SK-N-SH treated with all-trans-retinoic acid at 6 μM for 48 hours (cell line): ENCODE measurements at regions not wholly inside any gene's neighbourhood (a gene's known extent, or its start where the extent isn't known, plus 50 kb on each side); places are given as distances from the start of the nearest gene placed in this dataset.

Experiments
- ATAC-seq: fragments of 200-7000 bp; cut with Tn5 transposase; 3 replicates; pipeline ENCODE4 v1.9.1; 2020; ENCODE audit warnings: mild to moderate bottlenecking, moderate library complexity
- ARNTL ChIP-seq: fragments of 450-650 bp; formaldehyde crosslinking; IDR thresholded peaks from 2 replicates; pipeline ENCODE4 v1.5.0; 2020; ENCODE audit warnings: low read depth, mild to moderate bottlenecking, moderate library complexity, borderline replicate concordance
- BACH2 ChIP-seq: fragments of 250-450 bp; sonication (Bioruptor Pico); IDR thresholded peaks from 2 replicates; pipeline ENCODE4 v1.9.0; 2021; ENCODE audit warnings: mild to moderate bottlenecking, borderline replicate concordance
- ESRRG ChIP-seq: fragments of 250-450 bp; sonication (Bioruptor Pico); IDR thresholded peaks from 2 replicates; pipeline ENCODE4 v1.6.1; 2021; ENCODE audit warnings: mild to moderate bottlenecking
- GLIS3 ChIP-seq: fragments of 250-450 bp; sonication (Bioruptor Pico); IDR thresholded peaks from 2 replicates; pipeline ENCODE4 v1.5.0; 2020; ENCODE audit warnings: mild to moderate bottlenecking, moderate library complexity
- ISL1 ChIP-seq: fragments of 250-450 bp; sonication (Bioruptor Pico); IDR thresholded peaks from 2 replicates; pipeline ENCODE4 v2.1.2; 2022; ENCODE audit warnings: mild to moderate bottlenecking, moderate library complexity
- OSR1 ChIP-seq: fragments of 250-450 bp; sonication (Bioruptor Pico); IDR thresholded peaks from 2 replicates; pipeline ENCODE4 v1.8.0; 2022; ENCODE audit warnings: moderate library complexity, mild to moderate bottlenecking, inconsistent platforms
- PPARA ChIP-seq: fragments of 250-450 bp; sonication (Bioruptor Pico); IDR thresholded peaks from 2 replicates; pipeline ENCODE4 v1.5.0; 2020; ENCODE audit warnings: mild to moderate bottlenecking, borderline replicate concordance
- SNAI2 ChIP-seq: fragments of 250-450 bp; sonication (Bioruptor Pico); IDR thresholded peaks from 2 replicates; pipeline ENCODE4 v1.5.0; 2020; ENCODE audit warnings: mild to moderate bottlenecking, moderate library complexity
- TCF4 ChIP-seq: fragments of 250-450 bp; sonication (Bioruptor Pico); IDR thresholded peaks from 2 replicates; pipeline ENCODE4 v1.8.0; 2021; ENCODE audit warnings: mild to moderate bottlenecking, moderate library complexity, borderline replicate concordance
- ZC3H10 ChIP-seq: fragments of 250-450 bp; sonication (Bioruptor Pico); IDR thresholded peaks from 2 replicates; pipeline ENCODE4 v1.5.1; 2021; ENCODE audit warnings: mild to moderate bottlenecking, moderate library complexity
- ZFP3 ChIP-seq: fragments of 250-450 bp; sonication (Bioruptor Pico); IDR thresholded peaks from 2 replicates; pipeline ENCODE4 v1.5.0; 2020; ENCODE audit warnings: mild to moderate bottlenecking, moderate library complexity
- ZNF70 ChIP-seq: fragments of 450-650 bp; formaldehyde crosslinking; IDR thresholded peaks from 2 replicates; pipeline ENCODE4 v1.5.0; 2020; ENCODE audit warnings: mild to moderate bottlenecking, moderate library complexity
- TF ChIP-seq, protein P1 (sequence below): fragments of 250-450 bp; sonication (Bioruptor Pico); IDR thresholded peaks from 2 replicates; pipeline ENCODE4 v1.8.0; 2021; ENCODE audit warnings: low read depth, mild to moderate bottlenecking, moderate library complexity, borderline replicate concordance
- TF ChIP-seq, protein P2 (sequence below): fragments of 250-450 bp; sonication (Bioruptor Pico); IDR thresholded peaks from 2 replicates; pipeline ENCODE4 v1.8.0; 2020; ENCODE audit warnings: mild to moderate bottlenecking, moderate library complexity, borderline replicate concordance
- TF ChIP-seq, protein P3 (sequence below): fragments of 250-450 bp; sonication (Bioruptor Pico); IDR thresholded peaks from 2 replicates; pipeline ENCODE4 v1.5.1; 2020; ENCODE audit warnings: low read depth, mild to moderate bottlenecking, moderate library complexity
- TF ChIP-seq, protein P4 (sequence below): fragments of 250-450 bp; sonication (Bioruptor Pico); IDR thresholded peaks from 2 replicates; pipeline ENCODE4 v1.5.0; 2020; ENCODE audit warnings: mild to moderate bottlenecking, moderate library complexity
- TF ChIP-seq, protein P5 (sequence below): fragments of 250-450 bp; sonication (Bioruptor Pico); IDR thresholded peaks from 2 replicates; pipeline ENCODE4 v1.5.1; 2021; ENCODE audit warnings: mild to moderate bottlenecking, moderate library complexity

DNA sequence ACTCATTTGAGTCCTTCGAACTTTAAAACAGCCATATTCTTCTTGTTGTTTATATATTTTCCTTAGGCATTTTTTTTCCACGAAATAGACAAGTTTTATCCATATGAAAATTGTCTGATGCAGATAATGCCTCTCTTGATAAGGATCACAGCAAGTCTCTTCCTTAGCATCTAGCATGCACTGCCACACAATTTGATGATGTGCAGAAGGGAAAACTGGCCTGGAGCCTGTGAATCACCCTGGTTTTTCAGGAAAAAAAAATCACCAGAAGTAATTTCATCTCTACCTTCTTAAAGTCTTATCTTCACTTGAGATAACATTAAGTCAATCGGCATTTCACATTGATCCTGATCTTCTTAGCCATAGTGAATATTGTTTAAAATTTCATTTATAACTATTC lies 199.8 kb downstream of the TENT5A start (continued):
- TF ChIP-seq, protein P1, sequence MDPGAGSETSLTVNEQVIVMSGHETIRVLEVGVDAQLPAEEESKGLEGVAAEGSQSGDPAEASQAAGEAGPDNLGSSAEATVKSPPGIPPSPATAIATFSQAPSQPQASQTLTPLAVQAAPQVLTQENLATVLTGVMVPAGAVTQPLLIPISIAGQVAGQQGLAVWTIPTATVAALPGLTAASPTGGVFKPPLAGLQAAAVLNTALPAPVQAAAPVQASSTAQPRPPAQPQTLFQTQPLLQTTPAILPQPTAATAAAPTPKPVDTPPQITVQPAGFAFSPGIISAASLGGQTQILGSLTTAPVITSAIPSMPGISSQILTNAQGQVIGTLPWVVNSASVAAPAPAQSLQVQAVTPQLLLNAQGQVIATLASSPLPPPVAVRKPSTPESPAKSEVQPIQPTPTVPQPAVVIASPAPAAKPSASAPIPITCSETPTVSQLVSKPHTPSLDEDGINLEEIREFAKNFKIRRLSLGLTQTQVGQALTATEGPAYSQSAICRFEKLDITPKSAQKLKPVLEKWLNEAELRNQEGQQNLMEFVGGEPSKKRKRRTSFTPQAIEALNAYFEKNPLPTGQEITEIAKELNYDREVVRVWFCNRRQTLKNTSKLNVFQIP (CRISPR knock-in tag) = no peak
- no peak for TF ChIP-seq BACH2 (CRISPR knock-in tag)

DNA sequence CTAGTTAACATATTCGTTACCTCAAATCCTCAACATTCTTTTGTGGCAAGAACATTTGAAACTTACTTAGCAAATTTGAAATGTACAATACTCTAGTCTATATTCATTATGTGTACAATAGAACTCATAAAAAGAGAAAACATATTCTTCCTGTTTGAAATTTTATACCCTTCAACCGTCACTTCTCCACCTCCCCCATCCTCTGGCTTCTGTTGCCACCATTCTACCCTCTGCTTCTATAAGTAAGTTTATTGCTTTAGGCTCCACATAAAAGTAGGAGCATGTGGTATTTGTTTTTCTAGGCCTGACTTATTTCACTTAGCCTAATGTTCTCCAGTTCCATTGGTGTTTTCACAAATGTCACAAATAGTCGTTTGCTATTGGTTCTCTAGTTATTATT lies 205.3 kb downstream of the TENT5A start:
- ATAC-seq = no peak
- TF ChIP-seq, protein P2, sequence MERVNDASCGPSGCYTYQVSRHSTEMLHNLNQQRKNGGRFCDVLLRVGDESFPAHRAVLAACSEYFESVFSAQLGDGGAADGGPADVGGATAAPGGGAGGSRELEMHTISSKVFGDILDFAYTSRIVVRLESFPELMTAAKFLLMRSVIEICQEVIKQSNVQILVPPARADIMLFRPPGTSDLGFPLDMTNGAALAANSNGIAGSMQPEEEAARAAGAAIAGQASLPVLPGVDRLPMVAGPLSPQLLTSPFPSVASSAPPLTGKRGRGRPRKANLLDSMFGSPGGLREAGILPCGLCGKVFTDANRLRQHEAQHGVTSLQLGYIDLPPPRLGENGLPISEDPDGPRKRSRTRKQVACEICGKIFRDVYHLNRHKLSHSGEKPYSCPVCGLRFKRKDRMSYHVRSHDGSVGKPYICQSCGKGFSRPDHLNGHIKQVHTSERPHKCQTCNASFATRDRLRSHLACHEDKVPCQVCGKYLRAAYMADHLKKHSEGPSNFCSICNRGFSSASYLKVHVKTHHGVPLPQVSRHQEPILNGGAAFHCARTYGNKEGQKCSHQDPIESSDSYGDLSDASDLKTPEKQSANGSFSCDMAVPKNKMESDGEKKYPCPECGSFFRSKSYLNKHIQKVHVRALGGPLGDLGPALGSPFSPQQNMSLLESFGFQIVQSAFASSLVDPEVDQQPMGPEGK = no peak
- TF ChIP-seq, protein P3, sequence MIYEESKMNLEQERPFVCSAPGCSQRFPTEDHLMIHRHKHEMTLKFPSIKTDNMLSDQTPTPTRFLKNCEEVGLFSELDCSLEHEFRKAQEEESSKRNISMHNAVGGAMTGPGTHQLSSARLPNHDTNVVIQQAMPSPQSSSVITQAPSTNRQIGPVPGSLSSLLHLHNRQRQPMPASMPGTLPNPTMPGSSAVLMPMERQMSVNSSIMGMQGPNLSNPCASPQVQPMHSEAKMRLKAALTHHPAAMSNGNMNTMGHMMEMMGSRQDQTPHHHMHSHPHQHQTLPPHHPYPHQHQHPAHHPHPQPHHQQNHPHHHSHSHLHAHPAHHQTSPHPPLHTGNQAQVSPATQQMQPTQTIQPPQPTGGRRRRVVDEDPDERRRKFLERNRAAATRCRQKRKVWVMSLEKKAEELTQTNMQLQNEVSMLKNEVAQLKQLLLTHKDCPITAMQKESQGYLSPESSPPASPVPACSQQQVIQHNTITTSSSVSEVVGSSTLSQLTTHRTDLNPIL = no peak
- TF ChIP-seq ISL1 (CRISPR knock-in tag) (no peak), ARNTL (CRISPR knock-in tag) (no peak), PPARA (CRISPR knock-in tag) (no peak), ZC3H10 (no peak), GLIS3 (CRISPR knock-in tag) (no peak), ZFP3 (CRISPR knock-in tag) (no peak), ZNF70 (no peak), OSR1 (CRISPR knock-in tag) (no peak), ESRRG (CRISPR knock-in tag) (no peak), BACH2 (CRISPR knock-in tag) (no peak), TCF4 (CRISPR knock-in tag) (no peak), SNAI2 (CRISPR knock-in tag) (no peak)
- TF ChIP-seq, protein P1 (CRISPR knock-in tag) = no peak
- TF ChIP-seq, protein P4, sequence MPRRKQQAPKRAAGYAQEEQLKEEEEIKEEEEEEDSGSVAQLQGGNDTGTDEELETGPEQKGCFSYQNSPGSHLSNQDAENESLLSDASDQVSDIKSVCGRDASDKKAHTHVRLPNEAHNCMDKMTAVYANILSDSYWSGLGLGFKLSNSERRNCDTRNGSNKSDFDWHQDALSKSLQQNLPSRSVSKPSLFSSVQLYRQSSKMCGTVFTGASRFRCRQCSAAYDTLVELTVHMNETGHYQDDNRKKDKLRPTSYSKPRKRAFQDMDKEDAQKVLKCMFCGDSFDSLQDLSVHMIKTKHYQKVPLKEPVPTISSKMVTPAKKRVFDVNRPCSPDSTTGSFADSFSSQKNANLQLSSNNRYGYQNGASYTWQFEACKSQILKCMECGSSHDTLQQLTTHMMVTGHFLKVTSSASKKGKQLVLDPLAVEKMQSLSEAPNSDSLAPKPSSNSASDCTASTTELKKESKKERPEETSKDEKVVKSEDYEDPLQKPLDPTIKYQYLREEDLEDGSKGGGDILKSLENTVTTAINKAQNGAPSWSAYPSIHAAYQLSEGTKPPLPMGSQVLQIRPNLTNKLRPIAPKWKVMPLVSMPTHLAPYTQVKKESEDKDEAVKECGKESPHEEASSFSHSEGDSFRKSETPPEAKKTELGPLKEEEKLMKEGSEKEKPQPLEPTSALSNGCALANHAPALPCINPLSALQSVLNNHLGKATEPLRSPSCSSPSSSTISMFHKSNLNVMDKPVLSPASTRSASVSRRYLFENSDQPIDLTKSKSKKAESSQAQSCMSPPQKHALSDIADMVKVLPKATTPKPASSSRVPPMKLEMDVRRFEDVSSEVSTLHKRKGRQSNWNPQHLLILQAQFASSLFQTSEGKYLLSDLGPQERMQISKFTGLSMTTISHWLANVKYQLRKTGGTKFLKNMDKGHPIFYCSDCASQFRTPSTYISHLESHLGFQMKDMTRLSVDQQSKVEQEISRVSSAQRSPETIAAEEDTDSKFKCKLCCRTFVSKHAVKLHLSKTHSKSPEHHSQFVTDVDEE (CRISPR knock-in tag) = no peak
- TF ChIP-seq, protein P5, sequence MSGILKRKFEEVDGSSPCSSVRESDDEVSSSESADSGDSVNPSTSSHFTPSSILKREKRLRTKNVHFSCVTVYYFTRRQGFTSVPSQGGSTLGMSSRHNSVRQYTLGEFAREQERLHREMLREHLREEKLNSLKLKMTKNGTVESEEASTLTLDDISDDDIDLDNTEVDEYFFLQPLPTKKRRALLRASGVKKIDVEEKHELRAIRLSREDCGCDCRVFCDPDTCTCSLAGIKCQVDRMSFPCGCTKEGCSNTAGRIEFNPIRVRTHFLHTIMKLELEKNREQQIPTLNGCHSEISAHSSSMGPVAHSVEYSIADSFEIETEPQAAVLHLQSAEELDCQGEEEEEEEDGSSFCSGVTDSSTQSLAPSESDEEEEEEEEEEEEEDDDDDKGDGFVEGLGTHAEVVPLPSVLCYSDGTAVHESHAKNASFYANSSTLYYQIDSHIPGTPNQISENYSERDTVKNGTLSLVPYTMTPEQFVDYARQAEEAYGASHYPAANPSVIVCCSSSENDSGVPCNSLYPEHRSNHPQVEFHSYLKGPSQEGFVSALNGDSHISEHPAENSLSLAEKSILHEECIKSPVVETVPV (CRISPR knock-in tag) = no peak

DNA sequence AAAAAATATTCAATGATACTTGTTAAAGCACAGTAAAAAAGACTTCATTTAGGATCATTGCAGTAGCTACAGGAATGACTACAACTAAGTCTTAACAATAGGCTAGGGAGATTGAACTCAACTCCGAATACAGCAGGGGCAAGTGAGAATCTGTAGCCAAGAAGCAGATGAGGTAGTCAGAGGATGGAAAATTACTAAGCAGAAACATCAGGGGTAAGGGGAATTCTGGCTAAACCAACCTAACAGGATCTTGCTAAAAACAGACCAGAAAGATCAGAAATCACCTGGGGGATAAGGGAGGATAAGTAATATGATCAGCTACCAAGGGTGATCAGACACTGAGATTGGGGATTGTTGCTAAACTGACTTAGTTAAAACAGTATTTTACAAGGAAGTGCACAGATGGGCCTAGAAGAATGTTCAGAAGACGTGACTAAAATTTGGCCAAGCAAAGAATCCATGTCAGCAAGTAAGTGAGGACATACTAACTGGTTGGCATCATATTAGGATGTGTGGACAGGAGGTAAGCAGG lies 217.5 kb downstream of the TENT5A start:
- ATAC-seq = no peak
- TF ChIP-seq, protein P3 = no peak
- TF ChIP-seq, protein P5 (CRISPR knock-in tag) = no peak
- TF ChIP-seq, protein P4 (CRISPR knock-in tag) = no peak
- TF ChIP-seq BACH2 (CRISPR knock-in tag) (no peak), OSR1 (CRISPR knock-in tag) (no peak)
- TF ChIP-seq, protein P1 (CRISPR knock-in tag) = no peak
